Parathyroid adenoma (tissue), 2 donors: ENCODE measurements at regions not wholly inside any gene's neighbourhood (a gene's known extent, or its start where the extent isn't known, plus 50 kb on each side); places are given as distances from the start of the nearest gene placed in this dataset.

ENCODE experiments used
- H2AFZ ChIP-seq: fragments of 300-600 bp; sonication (generic); one replicate; pipeline ENCODE4 v1.7.0; 2017; ENCODE audit warnings: antibody characterized with exemption, mild to moderate bottlenecking
- H3K27ac ChIP-seq: fragments of 300-600 bp; sonication (generic); one replicate; pipeline ENCODE4 v1.7.0; 2017
- H3K27me3 ChIP-seq: fragments of 300-600 bp; sonication (generic); one replicate; pipeline ENCODE4 v1.7.0; 2017; ENCODE audit warnings: low read length; ENCODE audit not compliant: control insufficient read depth, insufficient read depth
- H3K36me3 ChIP-seq: fragments of 300-600 bp; sonication (generic); one replicate; pipeline ENCODE4 v1.7.0; 2017; ENCODE audit warnings: low read length; ENCODE audit not compliant: control insufficient read depth, insufficient read depth
- H3K4me1 ChIP-seq: fragments of 300-600 bp; sonication (generic); one replicate; pipeline ENCODE4 v1.7.0; 2017; ENCODE audit warnings: control low read depth
- H3K4me2 ChIP-seq: fragments of 300-600 bp; sonication (generic); one replicate; pipeline ENCODE4 v1.7.0; 2017; ENCODE audit warnings: low read length
- H3K4me3 ChIP-seq: fragments of 300-600 bp; sonication (generic); one replicate; pipeline ENCODE4 v1.7.0; 2017; ENCODE audit warnings: low read depth, low read length
- H3K79me2 ChIP-seq: fragments of 300-600 bp; sonication (generic); one replicate; pipeline ENCODE4 v1.7.0; 2017; ENCODE audit warnings: control low read depth
- H3K9ac ChIP-seq: fragments of 300-600 bp; sonication (generic); one replicate; pipeline ENCODE4 v1.7.0; 2017; ENCODE audit warnings: mild to moderate bottlenecking
- H3K9me3 ChIP-seq: fragments of 300-600 bp; sonication (generic); one replicate; pipeline ENCODE4 v1.7.0; 2017; ENCODE audit warnings: low read length; ENCODE audit not compliant: control insufficient read depth
- CTCF ChIP-seq: fragments of 300-600 bp; sonication (generic); IDR thresholded peaks from one replicate; pipeline ENCODE4 v1.7.0; 2017; ENCODE audit warnings: antibody characterized with exemption, mild to moderate bottlenecking
- donor health status: primary hyperparathyroidism.

GRCh38 chr7:106552645-106553445, 108.1 kb downstream of the CCDC71L start:
- Histone ChIP-seq H3K36me3 (no peaks in the 10 kb centered on the region), H3K79me2 (no peaks in the 10 kb centered on the region), H2AFZ (no peak overlapping the region), H3K9ac (no peak overlapping the region), H3K27me3 (no peaks in the 10 kb centered on the region), H3K4me2 (no peak overlapping the region), H3K27ac (no peak overlapping the region), H3K9me3 (no peaks in the 10 kb centered on the region), H3K4me1 (no peaks in the 10 kb centered on the region), H3K4me3 (no peak overlapping the region)
- no peak for TF ChIP-seq CTCF

DNA sequence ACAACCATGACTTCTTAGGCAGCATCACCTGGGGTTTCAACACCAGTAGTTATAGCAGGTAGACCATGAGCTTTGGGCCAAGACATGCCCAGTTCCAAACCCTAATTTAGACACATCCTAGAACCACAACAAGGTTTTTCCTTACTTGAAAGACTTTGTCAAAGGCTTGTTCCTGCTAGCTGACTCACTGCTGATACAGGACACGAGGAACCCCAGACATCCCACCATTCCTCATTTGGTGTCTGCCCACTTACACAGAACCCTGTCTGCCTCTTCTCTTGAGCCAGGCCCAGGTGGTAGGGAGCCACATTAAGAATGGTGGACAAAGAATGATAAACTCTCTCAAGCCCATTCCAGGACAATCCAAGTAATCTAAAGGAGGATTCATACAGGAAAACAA, 109.0 kb downstream of the CCDC71L start:
- Histone ChIP-seq H3K27ac (no peak overlapping the region), H3K79me2 (no peaks in the 10 kb centered on the region), H2AFZ (no peak overlapping the region), H3K4me3 (no peak overlapping the region), H3K4me1 (no peaks in the 10 kb centered on the region), H3K27me3 (no peaks in the 10 kb centered on the region), H3K4me2 (no peak overlapping the region), H3K9ac (no peak overlapping the region), H3K36me3 (no peaks in the 10 kb centered on the region), H3K9me3 (no peaks in the 10 kb centered on the region)
- TF ChIP-seq CTCF, result no peak

- no peak overlapping the region for H3K4me2 ChIP-seq
- H3K9ac ChIP-seq, result no peak overlapping the region
- no peaks in the 10 kb centered on the region for H3K9me3 ChIP-seq
- no peaks in the 10 kb centered on the region for H3K36me3 ChIP-seq
- H2AFZ ChIP-seq, result no peak overlapping the region
- no peaks in the 10 kb centered on the region for H3K27me3 ChIP-seq
- no peak for TF ChIP-seq CTCF
- no peaks in the 10 kb centered on the region for H3K79me2 ChIP-seq
- no peaks in the 10 kb centered on the region for H3K4me1 ChIP-seq
- no peak overlapping the region for H3K27ac ChIP-seq
- H3K4me3 ChIP-seq, result no peak overlapping the region
These were observed 112.5 kb downstream of the CCDC71L start for GRCh38 chr7:106548491-106548890.

DNA sequence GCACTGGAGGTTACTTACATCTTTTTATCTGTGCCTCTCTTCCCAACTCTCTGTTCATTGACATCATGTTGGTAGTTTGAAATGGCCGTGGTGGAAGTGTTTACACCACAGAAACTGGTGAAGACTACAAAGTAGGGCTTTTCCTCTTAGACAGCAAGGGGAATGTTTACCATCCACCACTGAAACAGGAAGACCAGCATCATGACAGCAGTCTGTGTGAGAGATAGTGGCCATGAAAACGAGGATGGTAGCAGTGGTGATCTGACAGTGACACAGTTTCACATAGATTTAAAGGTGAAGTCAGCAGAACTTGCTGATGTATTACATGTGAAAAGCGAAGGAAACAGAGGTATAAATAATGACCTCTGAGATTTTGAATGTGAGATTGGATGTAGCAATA, 115.7 kb downstream of the CCDC71L start:
- Histone ChIP-seq H3K4me1 (no peaks in the 10 kb centered on the region), H3K27me3 (no peaks in the 10 kb centered on the region), H2AFZ (no peak overlapping the region), H3K9me3 (no peaks in the 10 kb centered on the region), H3K79me2 (no peaks in the 10 kb centered on the region), H3K9ac (no peak overlapping the region), H3K36me3 (no peaks in the 10 kb centered on the region), H3K4me2 (no peak overlapping the region), H3K27ac (no peak overlapping the region), H3K4me3 (no peak overlapping the region)
- no peak for TF ChIP-seq CTCF

GRCh38 chr7:106543221-106543757, 117.7 kb downstream of the CCDC71L start:
- no peaks in the 10 kb centered on the region for H3K36me3 ChIP-seq
- H3K27ac ChIP-seq, result no peak overlapping the region
- H3K4me1 ChIP-seq, result no peaks in the 10 kb centered on the region
- no peak overlapping the region for H3K9ac ChIP-seq
- H3K79me2 ChIP-seq, result no peaks in the 10 kb centered on the region
- H3K27me3 ChIP-seq, result no peaks in the 10 kb centered on the region
- no peak overlapping the region for H3K4me3 ChIP-seq
- no peak overlapping the region for H3K4me2 ChIP-seq
- no peak for TF ChIP-seq CTCF
- no peaks in the 10 kb centered on the region for H3K9me3 ChIP-seq
- no peak overlapping the region for H2AFZ ChIP-seq
